Peyer's patch (tissue), 4 donors: ENCODE measurements at regions not wholly inside any gene's neighbourhood (a gene's known extent, or its start where the extent isn't known, plus 50 kb on each side); places are given as distances from the start of the nearest gene placed in this dataset.
A peak's percentile ranks its signal among the peaks of the same experiment; 100 is the strongest.
"Not testable (repeated sequence)": the region's sequence is repeated elsewhere in the genome, so short reads cannot be mapped to it uniquely, and the experiment has no call there.

ENCODE experiments used
- DNase-seq, 3 donors: peaks; one replicate each; pipeline ENCODE4 v3.0.0-alpha.2; 2017 to 2019
- H3K27ac ChIP-seq, 4 donors: fragments of 200-600 bp; sonication (generic); one replicate each; pipeline ENCODE4 v1.5.1; 2016 to 2019
- H3K27me3 ChIP-seq, 2 donors: fragments of 200-600 bp; sonication (generic); one replicate each; pipeline ENCODE4 v1.5.1; 2019
- H3K36me3 ChIP-seq, 3 donors: fragments of 200-600 bp; sonication (generic); one replicate each; pipeline ENCODE4 v1.5.1; 2016 to 2019
- H3K4me1 ChIP-seq, 4 donors: fragments of 200-600 bp; sonication (generic); one replicate each; pipeline ENCODE4 v1.5.1; 2016 to 2019
- H3K4me3 ChIP-seq, 4 donors: fragments of 200-600 bp; sonication (generic); 1 replicate in 3 of 4; 2 replicates in 1 of 4; pipeline ENCODE4 v1.5.1; 2016 to 2019; ENCODE audit warnings: mild to moderate bottlenecking in 1 of 4
- H3K9me3 ChIP-seq, 4 donors: fragments of 200-600 bp; sonication (generic); one replicate each; pipeline ENCODE4 v1.5.1; 2016 to 2019; ENCODE audit warnings: mild to moderate bottlenecking in 1 of 4
- POLR2A ChIP-seq, 2 donors: fragments of 450-650 bp; IDR thresholded peaks; one replicate each; pipeline ENCODE4 v1.5.1; 2017; ENCODE audit warnings: antibody characterized with exemption in 2 of 2, mild to moderate bottlenecking in 2 of 2, moderate library complexity in 2 of 2
- TF ChIP-seq, protein P1 (sequence below), 6 experiments: fragments of 450-650 bp in 4 of 6; fragments of 200-600 bp in 2 of 6; sonication (generic) in 1 of 6; IDR thresholded peaks; one replicate each; pipeline ENCODE4 v1.5.1; 2017 to 2019; ENCODE audit warnings: antibody characterized with exemption in 6 of 6, mild to moderate bottlenecking in 3 of 6, moderate library complexity in 1 of 6

DNA sequence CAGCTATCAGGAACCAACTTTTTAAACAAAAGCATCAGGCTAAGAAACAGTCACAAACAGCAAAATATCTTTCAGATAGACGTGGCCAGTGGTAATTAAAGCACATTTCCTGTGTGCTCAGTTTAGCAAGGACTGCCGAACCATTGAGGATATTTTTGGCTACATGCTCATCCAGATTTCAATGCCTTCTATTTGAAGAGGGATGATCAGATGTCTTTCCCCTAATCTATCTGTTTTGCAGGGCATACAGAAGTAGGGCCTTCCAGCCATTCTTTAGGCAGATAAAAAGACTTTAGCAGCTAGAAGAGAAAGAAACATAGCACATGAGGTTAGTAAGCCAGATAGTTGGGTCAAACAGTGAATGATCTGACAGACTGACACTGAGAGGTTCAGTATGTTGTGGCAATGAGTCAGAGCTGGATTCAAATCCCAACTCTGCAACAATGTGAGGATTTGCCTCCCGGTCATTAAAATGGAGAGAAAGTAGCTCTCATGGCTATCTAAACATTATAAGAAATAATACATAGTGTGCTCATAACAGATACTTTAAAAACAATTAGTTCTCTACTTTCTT, 100.0 kb upstream of the PRKG2 start:
- no peaks in the 10 kb centered on the region for H3K9me3 ChIP-seq
- no peaks in the 10 kb centered on the region for H3K27me3 ChIP-seq
- DNase-seq = no peak
- TF ChIP-seq POLR2A (IDR thresholded peaks at IDR 0.05) = no peak
- TF ChIP-seq, protein P1, sequence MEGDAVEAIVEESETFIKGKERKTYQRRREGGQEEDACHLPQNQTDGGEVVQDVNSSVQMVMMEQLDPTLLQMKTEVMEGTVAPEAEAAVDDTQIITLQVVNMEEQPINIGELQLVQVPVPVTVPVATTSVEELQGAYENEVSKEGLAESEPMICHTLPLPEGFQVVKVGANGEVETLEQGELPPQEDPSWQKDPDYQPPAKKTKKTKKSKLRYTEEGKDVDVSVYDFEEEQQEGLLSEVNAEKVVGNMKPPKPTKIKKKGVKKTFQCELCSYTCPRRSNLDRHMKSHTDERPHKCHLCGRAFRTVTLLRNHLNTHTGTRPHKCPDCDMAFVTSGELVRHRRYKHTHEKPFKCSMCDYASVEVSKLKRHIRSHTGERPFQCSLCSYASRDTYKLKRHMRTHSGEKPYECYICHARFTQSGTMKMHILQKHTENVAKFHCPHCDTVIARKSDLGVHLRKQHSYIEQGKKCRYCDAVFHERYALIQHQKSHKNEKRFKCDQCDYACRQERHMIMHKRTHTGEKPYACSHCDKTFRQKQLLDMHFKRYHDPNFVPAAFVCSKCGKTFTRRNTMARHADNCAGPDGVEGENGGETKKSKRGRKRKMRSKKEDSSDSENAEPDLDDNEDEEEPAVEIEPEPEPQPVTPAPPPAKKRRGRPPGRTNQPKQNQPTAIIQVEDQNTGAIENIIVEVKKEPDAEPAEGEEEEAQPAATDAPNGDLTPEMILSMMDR (IDR thresholded peaks at IDR 0.05) = no peak
- no peaks in the 10 kb centered on the region for H3K36me3 ChIP-seq
- H3K4me3 ChIP-seq = peak overlapping the region in 1 of 4 donors; percentile 9
- peak overlapping the region in 3 of 4 donors; percentile 67 to 94 (median 87) for H3K27ac ChIP-seq
- H3K4me1 ChIP-seq = peaks cover 0 to 20% (median 4%) of the 10 kb centered on the region in 4 donors

DNA sequence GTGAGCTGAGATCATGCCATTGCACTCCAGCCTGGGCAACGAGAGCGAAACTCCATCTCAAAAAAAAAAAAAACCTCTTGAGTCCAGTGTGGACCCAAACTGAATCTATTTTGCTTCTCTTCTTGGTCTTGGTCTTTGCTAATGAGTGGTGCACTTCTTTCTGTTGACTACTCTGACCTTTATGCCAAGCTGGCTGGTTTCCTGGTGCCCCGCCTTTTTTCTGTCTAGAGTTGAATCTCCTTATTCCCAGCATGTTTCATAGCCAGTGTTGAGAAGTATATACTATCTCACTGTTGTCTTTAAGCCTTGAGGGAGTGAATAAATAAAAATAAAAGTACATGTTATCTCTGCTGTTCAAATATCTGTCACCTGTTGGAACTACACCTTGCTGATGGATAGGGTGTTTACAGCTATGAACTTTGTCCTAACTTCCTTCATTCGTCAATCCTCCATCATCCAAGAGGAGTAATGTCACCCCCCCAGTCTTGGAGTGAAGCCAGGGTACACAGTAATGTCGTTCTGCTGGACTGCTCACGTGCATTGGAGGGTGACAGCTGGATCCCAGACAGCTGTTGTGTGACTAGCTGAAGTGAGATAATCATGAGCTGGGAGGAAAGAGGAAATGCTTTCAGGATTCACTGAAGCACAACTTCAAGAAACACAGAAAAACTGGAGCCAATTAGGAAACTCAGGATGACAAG, 99.3 kb upstream of the PRKG2 start:
- Histone ChIP-seq H3K27me3 (no peaks in the 10 kb centered on the region), H3K27ac (peak overlapping the region in 3 of 4 donors; percentile 67 to 94 (median 87)), H3K36me3 (no peaks in the 10 kb centered on the region), H3K4me3 (no peak overlapping the region), H3K4me1 (peaks cover 0 to 13% (median 4%) of the 10 kb centered on the region in 4 donors), H3K9me3 (no peaks in the 10 kb centered on the region)
- DNase-seq = peak in 2 of 3 donors; percentile 87 to 96
- TF ChIP-seq, protein P1 (IDR thresholded peaks at IDR 0.05) = peak in 1 of 6 experiments; percentile 2
- TF ChIP-seq POLR2A (IDR thresholded peaks at IDR 0.05) = peak; percentile 21 to 24

DNA sequence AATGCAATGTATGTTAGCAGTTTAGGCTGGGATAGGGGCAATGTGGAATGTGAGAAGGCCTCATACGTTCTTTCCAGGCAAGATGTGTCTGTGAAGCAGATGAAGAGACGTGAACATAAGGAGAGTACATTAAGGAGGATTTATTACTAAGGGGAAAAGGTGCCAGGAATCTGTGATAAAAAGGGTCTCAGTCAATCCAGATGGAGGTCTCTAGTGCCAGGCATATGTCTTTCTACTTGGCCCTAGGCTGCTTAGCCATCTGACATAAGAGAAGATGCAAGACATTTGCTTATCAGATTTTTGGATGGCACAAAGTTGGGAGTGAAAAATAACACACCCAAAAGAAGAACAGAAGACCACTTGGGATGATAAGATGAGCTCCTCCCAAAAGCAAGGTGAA, 93.0 kb upstream of the PRKG2 start:
- Histone ChIP-seq H3K9me3 (no peaks in the 10 kb centered on the region), H3K4me1 (no peaks in the 10 kb centered on the region), H3K27ac (no peak overlapping the region), H3K36me3 (no peaks in the 10 kb centered on the region), H3K4me3 (no peak overlapping the region), H3K27me3 (no peaks in the 10 kb centered on the region)
- TF ChIP-seq, protein P1 (IDR thresholded peaks at IDR 0.05) = no peak
- TF ChIP-seq POLR2A (IDR thresholded peaks at IDR 0.05) = no peak
- DNase-seq = no peak

DNA sequence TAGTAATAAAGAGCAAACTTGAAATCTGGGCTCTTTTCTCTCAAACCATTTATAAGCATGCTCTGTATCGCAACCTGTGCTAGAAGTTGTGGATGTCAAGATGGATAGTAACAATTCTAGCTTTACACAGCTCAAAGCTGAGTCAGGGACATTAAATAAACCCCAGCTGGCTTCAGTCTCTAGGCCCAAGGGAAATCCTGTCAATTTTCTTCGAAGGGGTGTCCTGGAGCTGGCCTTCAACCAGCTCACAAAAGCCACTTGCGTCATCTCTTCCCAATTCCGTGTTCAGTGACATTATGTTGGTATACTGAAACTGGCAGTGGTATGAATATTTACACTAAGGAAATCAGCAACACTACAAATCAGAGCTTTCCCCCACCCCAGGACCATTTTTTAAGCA, 89.8 kb upstream of the PRKG2 start:
- DNase-seq = no peak
- H3K27ac ChIP-seq = no peak overlapping the region
- H3K9me3 ChIP-seq = no peaks in the 10 kb centered on the region
- H3K4me3 ChIP-seq = no peak overlapping the region
- H3K27me3 ChIP-seq = no peaks in the 10 kb centered on the region
- TF ChIP-seq, protein P1 (IDR thresholded peaks at IDR 0.05) = no peak
- TF ChIP-seq POLR2A (IDR thresholded peaks at IDR 0.05) = no peak
- H3K36me3 ChIP-seq = no peaks in the 10 kb centered on the region
- no peaks in the 10 kb centered on the region for H3K4me1 ChIP-seq

DNA sequence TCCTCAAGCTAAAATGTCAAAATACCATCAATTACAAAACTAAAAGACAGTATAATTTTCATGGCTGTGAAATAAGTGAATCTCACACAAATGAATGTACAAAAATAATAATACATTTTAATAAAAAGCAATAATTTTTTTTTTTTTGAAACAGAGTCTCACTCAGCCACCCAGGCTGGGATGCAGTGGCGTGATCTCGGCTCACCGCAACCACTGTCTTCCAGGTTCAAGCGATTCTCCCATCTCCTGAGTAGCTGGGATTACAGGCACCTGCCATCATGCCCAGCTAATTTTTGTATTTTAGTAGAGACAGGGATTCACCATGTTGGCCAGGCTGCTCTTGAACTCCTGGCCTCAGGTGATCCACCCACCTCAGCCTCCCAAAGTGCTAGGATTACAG, 85.3 kb upstream of the PRKG2 start:
- H3K9me3 ChIP-seq, H3K27me3 ChIP-seq: not testable (repeated sequence)

DNA sequence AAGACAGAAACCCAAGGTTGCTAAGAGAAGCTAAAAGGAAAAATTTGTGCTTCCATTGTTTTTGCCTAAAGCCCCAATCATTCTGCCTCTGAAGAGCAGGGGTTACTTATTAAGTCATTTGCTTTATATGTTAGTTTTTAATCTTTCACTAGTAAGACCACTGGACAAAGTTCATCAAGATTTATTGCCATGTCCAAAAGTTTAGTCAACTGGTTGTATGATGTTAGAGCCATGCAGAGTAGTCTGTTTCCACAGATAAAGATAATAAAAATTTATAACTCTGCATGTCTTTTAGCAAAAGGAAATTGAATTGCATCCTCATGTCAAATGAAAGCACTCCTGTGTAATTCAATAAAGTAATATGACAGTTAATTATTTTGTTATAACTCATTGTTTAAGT, 75.8 kb upstream of the PRKG2 start:
- no peaks in the 10 kb centered on the region for H3K36me3 ChIP-seq
- DNase-seq = no peak
- H3K27ac ChIP-seq = peak overlapping the region in 1 of 4 donors; percentile 45
- H3K4me3 ChIP-seq = no peak overlapping the region
- peaks cover 0 to 9% (median 0%) of the 10 kb centered on the region in 4 donors for H3K4me1 ChIP-seq
- TF ChIP-seq POLR2A (IDR thresholded peaks at IDR 0.05) = no peak
- TF ChIP-seq, protein P1 (IDR thresholded peaks at IDR 0.05) = no peak
- no peaks in the 10 kb centered on the region for H3K9me3 ChIP-seq
- no peaks in the 10 kb centered on the region for H3K27me3 ChIP-seq

More for the DNA sequence above, 85.3 kb upstream of the PRKG2 start:
- H3K27ac ChIP-seq, H3K36me3 ChIP-seq, H3K4me3 ChIP-seq, DNase-seq, H3K4me1 ChIP-seq: not testable (repeated sequence)
